ENCODE measurements at regions not wholly inside any gene's neighbourhood (a gene's known extent, or its start where the extent isn't known, plus 50 kb on each side); places are given as distances from the start of the nearest gene placed in this dataset.
"Not testable (repeated sequence)": the region's sequence is repeated elsewhere in the genome, so short reads cannot be mapped to it uniquely, and the experiment has no call there.

DNA sequence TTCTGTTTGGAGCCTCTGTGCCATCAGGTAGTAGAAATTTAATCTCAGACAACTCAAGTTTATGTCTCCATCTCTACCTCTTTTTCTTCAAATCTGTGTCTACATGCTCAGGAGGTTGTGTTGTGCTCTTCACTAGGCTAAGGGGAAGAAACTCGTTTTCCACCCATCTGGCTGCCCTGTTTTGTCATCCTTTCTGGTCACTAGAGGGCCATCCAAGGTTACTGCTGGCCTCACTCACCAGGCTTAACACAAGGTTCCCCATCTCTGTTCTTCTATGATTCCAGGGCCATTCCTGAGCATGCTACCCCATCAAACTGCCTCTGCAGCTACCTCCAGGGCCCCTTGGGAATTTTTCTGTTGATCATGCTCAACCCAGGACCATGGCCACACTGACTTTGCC, 213.3 kb upstream of the FBXL7 start:
- peak; percentile 18 for TF ChIP-seq CTCF (IDR thresholded peaks at IDR 0.05; ENCODE audit: low read depth, low read length)
- DNase-seq (ENCODE audit: extremely low read depth, low read depth) = no peak

DNA sequence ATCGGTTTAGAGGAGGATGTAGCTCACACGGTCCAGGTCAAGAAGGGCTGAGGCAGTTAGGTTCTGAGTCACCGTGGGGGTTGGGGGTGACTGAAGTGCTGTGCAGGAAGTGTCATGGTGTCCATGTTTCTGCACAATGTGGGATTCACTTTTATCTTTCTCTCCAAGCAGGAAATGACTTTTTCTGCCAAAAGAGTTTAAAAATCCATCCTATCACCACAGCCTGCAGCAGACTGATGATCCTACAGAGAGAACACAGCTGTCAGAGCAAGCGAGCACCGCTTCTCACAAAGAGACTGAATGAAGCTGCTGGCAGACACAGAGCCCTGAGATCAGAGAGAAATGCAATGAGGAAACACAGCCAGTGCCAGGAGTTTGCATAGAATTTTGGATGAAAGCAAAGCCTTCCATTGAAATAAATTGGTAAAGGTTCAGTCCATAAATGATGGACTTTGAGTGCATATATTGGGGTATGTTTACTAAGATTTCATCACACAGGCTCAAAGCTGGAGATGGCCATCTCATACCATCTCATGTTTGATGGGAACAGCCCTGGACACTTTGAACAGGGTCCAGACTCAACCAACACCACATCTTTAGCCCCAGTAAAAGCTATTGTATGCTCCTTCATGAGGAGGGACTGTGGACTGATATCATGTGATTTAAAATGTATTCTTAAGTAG, 213.9 kb upstream of the FBXL7 start:
- no peak for TF ChIP-seq CTCF (IDR thresholded peaks at IDR 0.05; ENCODE audit: low read depth, low read length)
- no peak for DNase-seq (ENCODE audit: extremely low read depth, low read depth)

- TF ChIP-seq CTCF (IDR thresholded peaks at IDR 0.05; ENCODE audit: low read depth, low read length) = no peak
- DNase-seq (ENCODE audit: extremely low read depth, low read depth) = no peak
Measured at GRCh38 chr5:15284706-15285105, 215.3 kb upstream of the FBXL7 start.

GRCh38 chr5:15283076-15283475, 216.9 kb upstream of the FBXL7 start:
- TF ChIP-seq CTCF (IDR thresholded peaks at IDR 0.05; ENCODE audit: low read depth, low read length) = no peak
- no peak for DNase-seq (ENCODE audit: extremely low read depth, low read depth)

- TF ChIP-seq CTCF (IDR thresholded peaks at IDR 0.05; ENCODE audit: low read depth, low read length) = no peak
- no peak for DNase-seq (ENCODE audit: extremely low read depth, low read depth)
Measured at GRCh38 chr5:15282611-15283010, 217.4 kb upstream of the FBXL7 start.

GRCh38 chr5:15271596-15271995, 228.4 kb upstream of the FBXL7 start:
- DNase-seq (ENCODE audit: extremely low read depth, low read depth) = not testable (repeated sequence)

DNA sequence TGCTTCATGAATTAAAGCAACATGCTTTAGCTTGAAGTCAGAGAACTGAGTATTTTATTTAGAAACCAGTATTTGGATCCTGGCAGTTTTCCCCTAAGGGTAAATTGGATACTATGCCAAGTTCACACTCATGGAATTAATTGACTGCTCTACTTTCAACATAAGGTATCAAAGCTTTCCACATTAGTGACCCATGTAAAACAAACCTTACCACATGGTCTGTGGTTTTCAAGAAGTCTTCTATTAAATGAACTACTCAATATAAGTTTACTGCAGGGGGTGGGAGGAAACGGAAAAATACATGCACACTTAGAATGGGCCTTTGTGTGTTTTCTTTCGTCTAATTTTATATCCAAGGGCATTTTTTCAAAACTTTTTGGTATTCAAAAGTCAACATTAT, 232.0 kb upstream of the FBXL7 start:
- DNase-seq (ENCODE audit: extremely low read depth, low read depth) = no peak
- TF ChIP-seq CTCF (IDR thresholded peaks at IDR 0.05; ENCODE audit: low read depth, low read length) = no peak

DNA sequence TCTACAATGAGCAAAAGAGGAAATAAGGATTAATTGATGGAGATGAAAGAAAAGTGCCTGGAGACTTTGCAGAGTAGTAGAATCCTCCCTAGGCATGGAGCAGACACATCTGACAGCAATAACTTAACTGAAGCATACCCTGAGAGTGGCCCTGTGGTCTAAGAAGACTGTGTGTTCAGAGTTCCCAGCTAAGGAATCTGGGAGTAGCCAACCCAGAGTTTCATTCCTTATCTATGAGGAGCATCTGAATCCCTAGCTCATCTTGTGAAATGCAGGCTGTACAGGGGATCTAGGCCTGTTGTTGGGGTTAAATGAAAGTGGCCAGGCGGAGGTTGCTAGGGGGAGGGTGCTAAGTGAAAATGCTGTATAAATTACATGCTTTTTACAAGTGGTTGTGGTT, 233.1 kb upstream of the FBXL7 start:
- no peak for TF ChIP-seq CTCF (IDR thresholded peaks at IDR 0.05; ENCODE audit: low read depth, low read length)

More for the DNA sequence above, 233.1 kb upstream of the FBXL7 start:
- no peak for DNase-seq (ENCODE audit: extremely low read depth, low read depth)
